ENCODE measurements at regions not wholly inside any gene's neighbourhood (a gene's known extent, or its start where the extent isn't known, plus 50 kb on each side); places are given as distances from the start of the nearest gene placed in this dataset.

- Histone ChIP-seq H3K79me2 (ENCODE audit: insufficient read depth, low read length) (no peaks in the 10 kb centered on the region), H3K9me2 (replicated peaks; ENCODE audit: low read depth, low read length) (no peaks in the 10 kb centered on the region), H2AFZ (ENCODE audit: low read length) (no peak overlapping the region), H3K9me3 (ENCODE audit: insufficient read depth, low read depth, low read length) (no peaks in the 10 kb centered on the region), H3K4me1 (ENCODE audit: insufficient read depth, low read length, poor library complexity, severe bottlenecking) (no peaks in the 10 kb centered on the region), H3K9ac (ENCODE audit: low read depth, low read length, poor library complexity, severe bottlenecking) (no peak overlapping the region), H3K4me2 (ENCODE audit: low read depth, low read length, poor library complexity, severe bottlenecking) (no peak overlapping the region), H3K36me3 (ENCODE audit: insufficient read depth, low read length) (no peaks in the 10 kb centered on the region), H3K4me3 (ENCODE audit: low read length, poor library complexity, severe bottlenecking) (no peak overlapping the region), H3K27me3 (ENCODE audit: insufficient read depth, low read length, poor library complexity, severe bottlenecking) (no peaks in the 10 kb centered on the region), H3F3A (ENCODE audit: low read depth) (no peaks in the 10 kb centered on the region), H4K20me1 (ENCODE audit: insufficient read depth, low read length, poor library complexity, severe bottlenecking) (no peaks in the 10 kb centered on the region)
- no peak for TF ChIP-seq EZH2phosphoT487 (IDR thresholded peaks at IDR 0.05; ENCODE audit: borderline replicate concordance)
- TF ChIP-seq CTCF (conservative IDR thresholded peaks at IDR 0.05; ENCODE audit: low read length), result no peak
Measured at GRCh38 chr2:228735697-228736096, 535.4 kb downstream of the PID1 start.

- H3K4me2 ChIP-seq (ENCODE audit: low read depth, low read length, poor library complexity, severe bottlenecking), result no peak overlapping the region
- H3K27me3 ChIP-seq (ENCODE audit: insufficient read depth, low read length, poor library complexity, severe bottlenecking), result no peaks in the 10 kb centered on the region
- no peak overlapping the region for H2AFZ ChIP-seq (ENCODE audit: low read length)
- no peaks in the 10 kb centered on the region for H3K36me3 ChIP-seq (ENCODE audit: insufficient read depth, low read length)
- no peaks in the 10 kb centered on the region for H3K4me1 ChIP-seq (ENCODE audit: insufficient read depth, low read length, poor library complexity, severe bottlenecking)
- no peaks in the 10 kb centered on the region for H3K9me2 ChIP-seq (replicated peaks; ENCODE audit: low read depth, low read length)
- no peaks in the 10 kb centered on the region for H3F3A ChIP-seq (ENCODE audit: low read depth)
- H3K9me3 ChIP-seq (ENCODE audit: insufficient read depth, low read depth, low read length), result no peaks in the 10 kb centered on the region; the same call in 1 of the 2 replicates
- TF ChIP-seq CTCF (conservative IDR thresholded peaks at IDR 0.05; ENCODE audit: low read length), result no peak
- TF ChIP-seq EZH2phosphoT487 (IDR thresholded peaks at IDR 0.05; ENCODE audit: borderline replicate concordance), result no peak
- no peak overlapping the region for H3K9ac ChIP-seq (ENCODE audit: low read depth, low read length, poor library complexity, severe bottlenecking)
- no peaks in the 10 kb centered on the region for H4K20me1 ChIP-seq (ENCODE audit: insufficient read depth, low read length, poor library complexity, severe bottlenecking)
- no peaks in the 10 kb centered on the region for H3K79me2 ChIP-seq (ENCODE audit: insufficient read depth, low read length)
- H3K4me3 ChIP-seq (ENCODE audit: low read length, poor library complexity, severe bottlenecking), result no peak overlapping the region
Measured at GRCh38 chr2:228731517-228731916, 539.6 kb downstream of the PID1 start.

- Histone ChIP-seq H3K9me3 (ENCODE audit: insufficient read depth, low read depth, low read length) (no peaks in the 10 kb centered on the region; the same call in 1 of the 2 replicates), H3K36me3 (ENCODE audit: insufficient read depth, low read length) (no peaks in the 10 kb centered on the region), H3K4me2 (ENCODE audit: low read depth, low read length, poor library complexity, severe bottlenecking) (no peak overlapping the region), H3K4me1 (ENCODE audit: insufficient read depth, low read length, poor library complexity, severe bottlenecking) (no peaks in the 10 kb centered on the region), H3F3A (ENCODE audit: low read depth) (no peaks in the 10 kb centered on the region), H2AFZ (ENCODE audit: low read length) (no peak overlapping the region), H3K9ac (ENCODE audit: low read depth, low read length, poor library complexity, severe bottlenecking) (no peak overlapping the region), H3K27me3 (ENCODE audit: insufficient read depth, low read length, poor library complexity, severe bottlenecking) (no peaks in the 10 kb centered on the region), H3K4me3 (ENCODE audit: low read length, poor library complexity, severe bottlenecking) (no peak overlapping the region), H3K79me2 (ENCODE audit: insufficient read depth, low read length) (no peaks in the 10 kb centered on the region), H4K20me1 (ENCODE audit: insufficient read depth, low read length, poor library complexity, severe bottlenecking) (no peaks in the 10 kb centered on the region), H3K9me2 (replicated peaks; ENCODE audit: low read depth, low read length) (no peaks in the 10 kb centered on the region)
- TF ChIP-seq CTCF (conservative IDR thresholded peaks at IDR 0.05; ENCODE audit: low read length) (no peak), EZH2phosphoT487 (IDR thresholded peaks at IDR 0.05; ENCODE audit: borderline replicate concordance) (no peak)
Measured at GRCh38 chr2:228728961-228729360, 542.1 kb downstream of the PID1 start.

Measured in Loucy (cell line).